SK-N-SH (cell line): ENCODE measurements at regions not wholly inside any gene's neighbourhood (a gene's known extent, or its start where the extent isn't known, plus 50 kb on each side); places are given as distances from the start of the nearest gene placed in this dataset.

Experiments used
- CTCF ChIA-PET: fragments of 300-600, 350-600 bp; formaldehyde crosslinking; extraction: SDS; loops from one replicate; lab custom pipeline; 2021; lab: Yijun Ruan, JAX
- POLR2A ChIA-PET: fragments of 350-600 bp; sonication (Branson Sonifier 250); formaldehyde crosslinking; extraction: SDS; loops from one replicate; lab custom pipeline; 2020; ENCODE audit warnings: antibody characterized with exemption, inconsistent platforms; lab: Yijun Ruan, JAX
- DNase-seq: peaks from one replicate; pipeline ENCODE4 v3.0.0; 2012
- H2AFZ ChIP-seq: fragments of 200-600 bp; sonication (generic); 2 replicates; pipeline ENCODE4 v1.8.1; 2016; ENCODE audit warnings: antibody characterized with exemption, mild to moderate bottlenecking, low read depth
- H3F3A ChIP-seq: fragments of 200-600 bp; sonication (generic); replicated peaks from 2 replicates; pipeline ENCODE3; 2016; ENCODE audit warnings: antibody characterized with exemption, mild to moderate bottlenecking; ENCODE audit not compliant: insufficient read depth
- H3K27ac ChIP-seq, 2 experiments: fragments of 200-500 bp in 1 of 2; fragments of 200-600 bp in 1 of 2; sonication (Bioruptor generic) in 1 of 2; sonication (generic), shearing (Covaris generic) in 1 of 2; 2 replicates each; pipeline versions ENCODE4 v1.5.1 to v1.6.1; 2014 to 2016; ENCODE audit warnings: low read depth in 2 of 2, inconsistent platforms in 1 of 2, low read length in 1 of 2, mild to moderate bottlenecking in 1 of 2, mixed read lengths in 1 of 2
- H3K27me3 ChIP-seq: fragments of 200-600 bp; sonication (generic), shearing (Covaris generic); 2 replicates; pipeline ENCODE4 v1.6.1; 2016; ENCODE audit warnings: mixed run types; ENCODE audit not compliant: insufficient read depth
- H3K36me3 ChIP-seq, 2 experiments: fragments of 200-500 bp in 1 of 2; fragments of 200-600 bp in 1 of 2; sonication (Bioruptor generic) in 1 of 2; sonication (generic) in 1 of 2; replicated peaks in 1 of 2; 2 replicates each; pipeline versions ENCODE3 to v1.5.1; 2014 to 2016; ENCODE audit warnings: low read length in 1 of 2, mild to moderate bottlenecking in 1 of 2; ENCODE audit not compliant: insufficient read depth in 2 of 2, control insufficient read depth in 1 of 2
- H3K4me1 ChIP-seq, 2 experiments: fragments of 200-500 bp in 1 of 2; fragments of 200-600 bp in 1 of 2; sonication (Bioruptor generic) in 1 of 2; sonication (generic), shearing (Covaris generic) in 1 of 2; 2 replicates each; pipeline versions ENCODE4 v1.5.1 to v1.6.1; 2014 to 2016; ENCODE audit warnings: low read depth in 1 of 2, low read length in 1 of 2, mixed run types in 1 of 2; ENCODE audit not compliant: insufficient read depth in 2 of 2, control insufficient read depth in 1 of 2
- H3K4me2 ChIP-seq: fragments of 200-600 bp; sonication (generic), shearing (Covaris generic); 2 replicates; pipeline ENCODE4 v1.6.1; 2017; ENCODE audit warnings: mixed run types
- H3K4me3 ChIP-seq, 2 experiments: fragments of 200-500 bp in 1 of 2; fragments of 200-600 bp in 1 of 2; sonication (Bioruptor generic) in 1 of 2; sonication (generic), shearing (Covaris generic) in 1 of 2; 2 replicates each; pipeline versions ENCODE4 v1.5.1 to v1.8.1; 2014 to 2016; ENCODE audit warnings: low read depth in 2 of 2, inconsistent platforms in 1 of 2, low read length in 1 of 2, mild to moderate bottlenecking in 1 of 2, mixed read lengths in 1 of 2, moderate library complexity in 1 of 2
- H3K79me2 ChIP-seq: fragments of 200-600 bp; sonication (generic); 2 replicates; pipeline ENCODE4 v1.8.1; 2017; ENCODE audit warnings: mild to moderate bottlenecking; ENCODE audit not compliant: insufficient read depth
- H3K9ac ChIP-seq: fragments of 200-600 bp; sonication (generic); 2 replicates; pipeline ENCODE4 v1.6.1; 2017; ENCODE audit warnings: mixed run types
- H3K9me2 ChIP-seq: fragments of 200-600 bp; sonication (generic); 2 replicates; pipeline ENCODE4 v1.6.1; 2017; ENCODE audit warnings: mixed run types
- H3K9me3 ChIP-seq: fragments of 200-600 bp; sonication (generic); 2 replicates; pipeline ENCODE4 v1.6.1; 2017; ENCODE audit warnings: mixed run types, mild to moderate bottlenecking, moderate library complexity
- H4K20me1 ChIP-seq: fragments of 200-600 bp; sonication (generic); 2 replicates; pipeline ENCODE4 v1.6.1; 2017; ENCODE audit warnings: mild to moderate bottlenecking, mixed run types; ENCODE audit not compliant: insufficient read depth
- CTCF ChIP-seq: fragments of 200-600 bp; sonication (generic); IDR thresholded peaks from 2 replicates; pipeline ENCODE4 v1.6.1; 2017; ENCODE audit warnings: antibody characterized with exemption, mild to moderate bottlenecking, moderate library complexity
- GABPA ChIP-seq: IDR thresholded peaks from 2 replicates; pipeline ENCODE4 v1.4.0; 2012; ENCODE audit warnings: low read depth, mild to moderate bottlenecking
- GATA2 ChIP-seq: sonication (generic); formaldehyde crosslinking; IDR thresholded peaks from 2 replicates; pipeline ENCODE4 v1.5.0; 2020; ENCODE audit warnings: mild to moderate bottlenecking, missing genetic modification reagents
- IRF3 ChIP-seq: fragments of 150-350 bp; IDR thresholded peaks from 2 replicates; pipeline ENCODE4 v1.6.1; 2016; ENCODE audit warnings: mild to moderate bottlenecking, low read depth, low read length
- MEF2A ChIP-seq: IDR thresholded peaks from 2 replicates; pipeline ENCODE4 v1.4.0; 2012; ENCODE audit warnings: low read depth, borderline replicate concordance
- POLR2AphosphoS5 ChIP-seq: IDR thresholded peaks from 2 replicates; pipeline ENCODE4 v1.6.1; 2012; ENCODE audit warnings: low read depth, low read length
- RAD21 ChIP-seq: IDR thresholded peaks from 2 replicates; pipeline ENCODE4 v1.6.1; 2012; ENCODE audit warnings: mild to moderate bottlenecking, low read length
- RCOR1 ChIP-seq: fragments of 150-350 bp; IDR thresholded peaks from 2 replicates; pipeline ENCODE4 v1.6.1; 2017; ENCODE audit warnings: antibody characterized with exemption, low read length
- REST ChIP-seq: IDR thresholded peaks from 2 replicates; pipeline ENCODE4 v1.6.1; 2012; ENCODE audit warnings: mild to moderate bottlenecking, low read depth, low read length, moderate library complexity
- SIN3A ChIP-seq: IDR thresholded peaks from 2 replicates; pipeline ENCODE4 v1.6.1; 2012; ENCODE audit warnings: low read depth, mild to moderate bottlenecking, low read length, moderate library complexity, borderline replicate concordance
- TAF1 ChIP-seq: IDR thresholded peaks from 2 replicates; pipeline ENCODE4 v1.6.1; 2012; ENCODE audit warnings: low read depth, mild to moderate bottlenecking, low read length, moderate library complexity, borderline replicate concordance
- USF1 ChIP-seq: IDR thresholded peaks from 2 replicates; pipeline ENCODE4 v1.4.0; 2012; ENCODE audit warnings: low read depth, borderline replicate concordance
- YY1 ChIP-seq: IDR thresholded peaks from 2 replicates; pipeline ENCODE4 v1.4.0; 2012; ENCODE audit warnings: low read depth, mild to moderate bottlenecking
- WGBS: methylation state at CpG from one replicate; pipeline ENCODE4 v1.1.6; 2017; ENCODE audit warnings: low lambda C conversion rate; 5-methylcytosine and 5-hydroxymethylcytosine counted together

- Histone ChIP-seq H2AFZ (no peak overlapping the region), H3F3A (no peaks in the 10 kb centered on the region), H4K20me1 (no peaks in the 10 kb centered on the region), H3K4me3 (no peak overlapping the region), H3K36me3 (no peaks in the 10 kb centered on the region), H3K9me3 (no peaks in the 10 kb centered on the region), H3K9me2 (no peaks in the 10 kb centered on the region), H3K79me2 (no peaks in the 10 kb centered on the region), H3K4me1 (peaks cover 6 to 15% of the 10 kb centered on the region in 2 experiments; a peak in 2 of 4 replicates), H3K27ac (no peak overlapping the region), H3K9ac (no peak overlapping the region), H3K27me3 (no peaks in the 10 kb centered on the region), H3K4me2 (no peak overlapping the region)
- DNase-seq: no peak
- CTCF ChIA-PET: interaction anchor here (0.6 kb wide), 1 partner anchor 40 kb away, joined by 4 read pairs; no protein-coding TSS in a partner anchor
- TF ChIP-seq REST (no peak), SIN3A (no peak), GATA2 (CRISPR knock-in tag) (no peak), CTCF (no peak), MEF2A (no peak), TAF1 (no peak), IRF3 (no peak), USF1 (no peak), GABPA (no peak), RCOR1 (no peak), POLR2AphosphoS5 (no peak), YY1 (no peak), RAD21 (no peak)
- WGBS: 42% methylated on average over 7 of the region's 7 CpGs
- POLR2A ChIA-PET: no interaction called here
Observed at GRCh38 chr12:14262771-14263511, 102.5 kb upstream of the ATF7IP start.
